HG03039 (cell line): ENCODE measurements at regions not wholly inside any gene's neighbourhood (a gene's known extent, or its start where the extent isn't known, plus 50 kb on each side); places are given as distances from the start of the nearest gene placed in this dataset.
A peak's percentile ranks its signal among the peaks of the same experiment; 100 is the strongest.
"Not testable (repeated sequence)": the region's sequence is repeated elsewhere in the genome, so short reads cannot be mapped to it uniquely, and the experiment has no call there.

Experiments used
- ATAC-seq: cut with Tn5 transposase; IDR thresholded peaks from one replicate; pipeline ENCODE4 v1.9.1; 2021; ENCODE audit warnings: mild to moderate bottlenecking, moderate library complexity; ENCODE audit not compliant: unreplicated experiment

GRCh38 chr2:8438996-8439395 lies 242.9 kb upstream of the ID2 start:
- no peak for ATAC-seq

- no peak for ATAC-seq
Observed at GRCh38 chr2:8440029-8440778, 241.7 kb upstream of the ID2 start.

- ATAC-seq = no peak
Observed at GRCh38 chr2:8441371-8441770, 240.5 kb upstream of the ID2 start.

GRCh38 chr2:8441986-8442385 lies 239.9 kb upstream of the ID2 start:
- ATAC-seq = peak; percentile 63

GRCh38 chr2:8442833-8443486 lies 238.9 kb upstream of the ID2 start:
- no peak for ATAC-seq

- ATAC-seq = no peak
Observed at GRCh38 chr2:8445580-8445979, 236.3 kb upstream of the ID2 start.

GRCh38 chr2:8446751-8447150 lies 235.1 kb upstream of the ID2 start:
- not testable (repeated sequence) for ATAC-seq

- ATAC-seq = no peak
Observed at GRCh38 chr2:8447610-8448221, 234.1 kb upstream of the ID2 start.

- no peak for ATAC-seq
Observed at GRCh38 chr2:8448824-8449556, 232.9 kb upstream of the ID2 start.

- ATAC-seq = no peak
Observed at GRCh38 chr2:8451273-8451672, 230.6 kb upstream of the ID2 start.

GRCh38 chr2:8452296-8452695 lies 229.6 kb upstream of the ID2 start:
- no peak for ATAC-seq

GRCh38 chr2:8452979-8453903 lies 228.6 kb upstream of the ID2 start:
- ATAC-seq = no peak

- ATAC-seq = no peak
Observed at GRCh38 chr2:8453904-8454302, 228.0 kb upstream of the ID2 start.

GRCh38 chr2:8454797-8455196 lies 227.1 kb upstream of the ID2 start:
- ATAC-seq = no peak

- ATAC-seq = no peak
Observed at GRCh38 chr2:8455236-8456150, 226.4 kb upstream of the ID2 start.

GRCh38 chr2:8456151-8457091 lies 225.4 kb upstream of the ID2 start:
- no peak for ATAC-seq

GRCh38 chr2:8457092-8457481 lies 224.8 kb upstream of the ID2 start:
- no peak for ATAC-seq
